ENCODE measurements at regions not wholly inside any gene's neighbourhood (a gene's known extent, or its start where the extent isn't known, plus 50 kb on each side); places are given as distances from the start of the nearest gene placed in this dataset.

DNA sequence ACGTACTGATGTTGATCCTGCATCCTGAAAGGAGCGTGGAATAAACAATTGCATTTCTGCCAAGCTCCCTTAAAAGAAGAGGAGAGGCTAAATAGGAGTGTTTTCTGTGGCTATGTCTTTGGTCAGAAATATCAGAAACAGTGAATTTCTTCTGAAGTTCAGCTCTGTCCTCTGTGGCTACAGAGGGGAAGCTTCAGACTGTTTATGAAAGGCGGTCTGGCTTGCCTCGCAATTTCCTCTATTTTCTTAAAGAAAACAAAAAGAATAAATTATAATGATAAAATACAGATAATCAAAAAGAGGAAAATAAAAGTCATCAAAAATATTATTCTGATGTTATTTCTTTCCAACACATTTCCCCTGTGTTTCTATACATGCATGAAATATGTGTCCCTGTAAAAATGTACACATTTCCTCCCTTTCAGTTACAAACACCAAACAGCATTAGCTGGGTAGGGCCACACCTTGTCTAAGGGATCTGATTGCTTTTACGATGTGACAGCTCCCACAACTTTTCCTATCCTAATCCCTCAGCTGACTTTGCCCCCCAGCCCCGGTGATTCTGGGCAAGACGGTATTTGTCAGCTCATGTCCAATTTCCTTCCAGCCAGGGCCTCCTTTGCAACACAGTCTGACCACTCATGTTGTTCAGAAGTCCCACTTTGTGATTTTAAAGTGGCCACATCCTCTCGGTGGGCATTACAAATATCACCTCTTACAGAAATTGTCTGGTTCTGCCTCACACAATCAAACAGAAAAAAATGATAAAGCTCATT is 439.0 kb downstream of the HS3ST3B1 start:
- Mint-ChIP-seq H3K4me3 (ENCODE audit: unreplicated experiment) (no peak overlapping the region), H3K27me3 (ENCODE audit: insufficient read depth, unreplicated experiment) (no peaks in the 10 kb centered on the region), H3K36me3 (ENCODE audit: insufficient read depth, unreplicated experiment) (no peaks in the 10 kb centered on the region), H3K27ac (ENCODE audit: unreplicated experiment) (no peak overlapping the region), H3K4me1 (ENCODE audit: low read depth, unreplicated experiment) (no peaks in the 10 kb centered on the region), H3K9me3 (ENCODE audit: unreplicated experiment) (no peaks in the 10 kb centered on the region)
- no peak for DNase-seq
- Histone ChIP-seq H3K36me3 (ENCODE audit: control insufficient read depth, insufficient read depth, low read length) (no peaks in the 10 kb centered on the region), H3K27me3 (replicated peaks; ENCODE audit: control insufficient read depth, insufficient read depth, low read length) (no peaks in the 10 kb centered on the region), H3K9me3 (no peaks in the 10 kb centered on the region), H3K4me3 (ENCODE audit: low read depth, low read length) (no peak overlapping the region), H3K4me1 (no peaks in the 10 kb centered on the region)
- BruUV-seq (replicated peaks): no TSS peak
- intact Hi-C loops (cut with micrococcal nuclease; ENCODE audit: unreplicated experiment): no loop called here
- CTCF ChIA-PET: no interaction called here
- TF ChIP-seq, protein P1, sequence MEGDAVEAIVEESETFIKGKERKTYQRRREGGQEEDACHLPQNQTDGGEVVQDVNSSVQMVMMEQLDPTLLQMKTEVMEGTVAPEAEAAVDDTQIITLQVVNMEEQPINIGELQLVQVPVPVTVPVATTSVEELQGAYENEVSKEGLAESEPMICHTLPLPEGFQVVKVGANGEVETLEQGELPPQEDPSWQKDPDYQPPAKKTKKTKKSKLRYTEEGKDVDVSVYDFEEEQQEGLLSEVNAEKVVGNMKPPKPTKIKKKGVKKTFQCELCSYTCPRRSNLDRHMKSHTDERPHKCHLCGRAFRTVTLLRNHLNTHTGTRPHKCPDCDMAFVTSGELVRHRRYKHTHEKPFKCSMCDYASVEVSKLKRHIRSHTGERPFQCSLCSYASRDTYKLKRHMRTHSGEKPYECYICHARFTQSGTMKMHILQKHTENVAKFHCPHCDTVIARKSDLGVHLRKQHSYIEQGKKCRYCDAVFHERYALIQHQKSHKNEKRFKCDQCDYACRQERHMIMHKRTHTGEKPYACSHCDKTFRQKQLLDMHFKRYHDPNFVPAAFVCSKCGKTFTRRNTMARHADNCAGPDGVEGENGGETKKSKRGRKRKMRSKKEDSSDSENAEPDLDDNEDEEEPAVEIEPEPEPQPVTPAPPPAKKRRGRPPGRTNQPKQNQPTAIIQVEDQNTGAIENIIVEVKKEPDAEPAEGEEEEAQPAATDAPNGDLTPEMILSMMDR (IDR thresholded peaks at IDR 0.05; ENCODE audit: insufficient read depth in 1 of 2, low read depth in 1 of 2, low read length in 1 of 2, severe bottlenecking in 1 of 2, unreplicated experiment in 1 of 2): no peak
- POLR2A ChIA-PET: no interaction called here

DNA sequence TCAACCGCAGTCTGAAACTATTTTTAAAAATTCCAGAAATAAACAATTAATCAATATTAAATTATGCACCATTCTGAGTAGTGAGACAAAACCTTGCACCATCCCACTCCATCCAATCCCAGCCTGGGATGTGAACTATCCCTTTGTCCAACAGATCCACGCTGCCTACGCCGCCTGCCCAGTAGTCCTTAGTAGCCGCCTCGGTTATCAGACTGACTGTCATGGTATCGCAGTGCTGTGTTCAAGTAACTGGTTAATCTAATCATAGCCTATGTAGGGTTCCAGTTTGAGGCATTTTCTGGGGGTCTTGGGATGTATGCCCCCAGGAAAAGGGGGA is 437.7 kb downstream of the HS3ST3B1 start:
- Histone ChIP-seq H3K36me3 (ENCODE audit: control insufficient read depth, insufficient read depth, low read length) (no peaks in the 10 kb centered on the region), H3K4me1 (no peaks in the 10 kb centered on the region), H3K9me3 (no peaks in the 10 kb centered on the region), H3K27me3 (replicated peaks; ENCODE audit: control insufficient read depth, insufficient read depth, low read length) (no peaks in the 10 kb centered on the region), H3K4me3 (ENCODE audit: low read depth, low read length) (no peak overlapping the region)
- no peaks in the 10 kb centered on the region for H3K27me3 Mint-ChIP-seq (ENCODE audit: insufficient read depth, unreplicated experiment)
- H3K4me1 Mint-ChIP-seq (ENCODE audit: low read depth, unreplicated experiment): no peaks in the 10 kb centered on the region
- DNase-seq: no peak
- TF ChIP-seq, protein P1 (IDR thresholded peaks at IDR 0.05; ENCODE audit: insufficient read depth in 1 of 2, low read depth in 1 of 2, low read length in 1 of 2, severe bottlenecking in 1 of 2, unreplicated experiment in 1 of 2): no peak
- intact Hi-C loops (cut with micrococcal nuclease; ENCODE audit: unreplicated experiment): no loop called here
- POLR2A ChIA-PET: no interaction called here
- H3K4me3 Mint-ChIP-seq (ENCODE audit: unreplicated experiment): no peak overlapping the region
- CTCF ChIA-PET: no interaction called here
- no peak overlapping the region for H3K27ac Mint-ChIP-seq (ENCODE audit: unreplicated experiment)
- no TSS peak for BruUV-seq (replicated peaks)
- no peaks in the 10 kb centered on the region for H3K36me3 Mint-ChIP-seq (ENCODE audit: insufficient read depth, unreplicated experiment)
- no peaks in the 10 kb centered on the region for H3K9me3 Mint-ChIP-seq (ENCODE audit: unreplicated experiment)

DNA sequence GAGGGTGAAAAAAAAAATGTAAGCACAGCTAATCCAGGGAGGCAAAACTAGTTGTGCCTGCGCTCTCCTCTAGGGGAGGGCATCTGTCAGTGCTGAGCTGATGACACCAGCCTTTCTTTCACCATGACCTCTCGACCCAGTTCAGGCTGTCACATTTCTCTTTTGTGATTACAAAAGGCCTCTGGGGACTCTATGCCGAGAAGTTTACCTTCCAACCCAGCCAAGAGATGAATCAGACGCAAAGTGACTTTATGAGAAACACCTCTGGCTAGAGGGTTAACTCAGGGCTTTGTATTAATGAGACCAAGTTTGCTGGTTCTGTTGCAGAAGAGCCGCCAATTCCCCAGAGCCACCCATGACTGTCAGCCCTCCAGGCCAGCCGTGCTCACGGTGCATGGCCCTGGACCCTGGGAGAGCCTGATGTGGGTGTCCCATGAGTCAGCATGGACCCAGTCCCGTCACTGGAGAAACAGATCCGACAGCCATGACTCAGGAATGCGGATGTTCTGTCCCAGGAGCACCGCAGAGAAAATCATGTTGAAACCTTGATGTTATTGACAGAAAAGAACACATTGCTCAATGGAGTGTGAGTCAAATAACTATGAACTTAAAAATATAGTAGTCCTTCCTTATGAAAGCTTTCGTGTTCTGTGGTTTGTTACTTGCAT is 437.2 kb downstream of the HS3ST3B1 start:
- Histone ChIP-seq H3K27me3 (replicated peaks; ENCODE audit: control insufficient read depth, insufficient read depth, low read length) (no peaks in the 10 kb centered on the region), H3K4me1 (no peaks in the 10 kb centered on the region), H3K9me3 (no peaks in the 10 kb centered on the region), H3K36me3 (ENCODE audit: control insufficient read depth, insufficient read depth, low read length) (no peaks in the 10 kb centered on the region), H3K4me3 (ENCODE audit: low read depth, low read length) (no peak overlapping the region)
- TF ChIP-seq, protein P1 (IDR thresholded peaks at IDR 0.05; ENCODE audit: insufficient read depth in 1 of 2, low read depth in 1 of 2, low read length in 1 of 2, severe bottlenecking in 1 of 2, unreplicated experiment in 1 of 2): no peak
- H3K36me3 Mint-ChIP-seq (ENCODE audit: insufficient read depth, unreplicated experiment): no peaks in the 10 kb centered on the region
- no TSS peak for BruUV-seq (replicated peaks)
- DNase-seq: peak; percentile 20 to 47
- ChIA-PET POLR2A (no interaction called here), CTCF (no interaction called here)
- no peaks in the 10 kb centered on the region for H3K4me1 Mint-ChIP-seq (ENCODE audit: low read depth, unreplicated experiment)
- no peak overlapping the region for H3K27ac Mint-ChIP-seq (ENCODE audit: unreplicated experiment)
- no peaks in the 10 kb centered on the region for H3K9me3 Mint-ChIP-seq (ENCODE audit: unreplicated experiment)
- no peaks in the 10 kb centered on the region for H3K27me3 Mint-ChIP-seq (ENCODE audit: insufficient read depth, unreplicated experiment)
- no peak overlapping the region for H3K4me3 Mint-ChIP-seq (ENCODE audit: unreplicated experiment)
- intact Hi-C loops (cut with micrococcal nuclease; ENCODE audit: unreplicated experiment): no loop called here

All from Caco-2 (cell line).